Caco-2 (cell line): ENCODE measurements at regions not wholly inside any gene's neighbourhood (a gene's known extent, or its start where the extent isn't known, plus 50 kb on each side); places are given as distances from the start of the nearest gene placed in this dataset.

Source experiments
- BruUV-seq: library from RNA; stranded (reverse); fragments of 400-500 nt; replicated peaks from 2 replicates; lab custom pipeline; 2021; lab: Mats Ljungman, UMichigan
- CTCF ChIA-PET: fragments of 300-600 bp; sonication (Branson Sonifier 250); formaldehyde crosslinking; loops from one replicate; lab custom pipeline; 2022; ENCODE audit warnings: antibody characterized with exemption; lab: Charles Lee
- POLR2A ChIA-PET: fragments of 300-600 bp; sonication (Branson Sonifier 250); formaldehyde crosslinking; loops from one replicate; lab custom pipeline; 2022; ENCODE audit warnings: antibody characterized with exemption; lab: Charles Lee
- DNase-seq, 2 experiments: peaks; one replicate each; pipeline versions ENCODE4 v3.0.0 to v3.0.0-alpha.2; 2020 to 2022
- H3K27me3 ChIP-seq: replicated peaks from 2 replicates; pipeline ENCODE4 v1.6.0; 2011; ENCODE audit warnings: low read length; ENCODE audit not compliant: control insufficient read depth, insufficient read depth
- H3K36me3 ChIP-seq: 2 replicates; pipeline ENCODE4 v1.5.1; 2011; ENCODE audit warnings: low read length; ENCODE audit not compliant: control insufficient read depth, insufficient read depth
- H3K4me1 ChIP-seq: fragments of 250-450 bp; sonication (Bioruptor Pico); 2 replicates; pipeline ENCODE4 v1.5.1; 2020; ENCODE audit warnings: mild to moderate bottlenecking
- H3K4me3 ChIP-seq: 2 replicates; pipeline ENCODE4 v1.5.1; 2011; ENCODE audit warnings: low read depth, mild to moderate bottlenecking, control low read depth, low read length
- H3K9me3 ChIP-seq: fragments of 250-450 bp; sonication (Bioruptor Pico); 2 replicates; pipeline ENCODE4 v1.5.1; 2020; ENCODE audit warnings: mild to moderate bottlenecking, moderate library complexity
- H3K27ac Mint-ChIP-seq: one replicate; pipeline ENCODE4 v1.8.0; 2022; ENCODE audit warnings: mixed read lengths; ENCODE audit not compliant: unreplicated experiment
- H3K27me3 Mint-ChIP-seq: one replicate; pipeline ENCODE4 v1.8.0; 2022; ENCODE audit warnings: mixed read lengths; ENCODE audit not compliant: insufficient read depth, unreplicated experiment
- H3K36me3 Mint-ChIP-seq: one replicate; pipeline ENCODE4 v1.8.0; 2022; ENCODE audit warnings: mild to moderate bottlenecking, mixed read lengths; ENCODE audit not compliant: insufficient read depth, unreplicated experiment
- H3K4me1 Mint-ChIP-seq: one replicate; pipeline ENCODE4 v1.8.0; 2022; ENCODE audit warnings: low read depth, mixed read lengths; ENCODE audit not compliant: unreplicated experiment
- H3K4me3 Mint-ChIP-seq: one replicate; pipeline ENCODE4 v1.8.0; 2022; ENCODE audit warnings: mild to moderate bottlenecking, moderate library complexity, mixed read lengths; ENCODE audit not compliant: unreplicated experiment
- H3K9me3 Mint-ChIP-seq: one replicate; pipeline ENCODE4 v1.8.0; 2022; ENCODE audit warnings: mixed read lengths; ENCODE audit not compliant: unreplicated experiment
- CTCF ChIP-seq, 2 experiments: fragments of 200-600 bp in 1 of 2; IDR thresholded peaks; 1 replicate in 1 of 2; 2 replicates in 1 of 2; pipeline versions ENCODE4 v1.5.1 to v1.8.0; 2011 to 2022; ENCODE audit warnings: antibody characterized with exemption in 1 of 2, control low read depth in 1 of 2, inconsistent platforms in 1 of 2, low read depth in 1 of 2, low read length in 1 of 2, mild to moderate bottlenecking in 1 of 2, moderate library complexity in 1 of 2; ENCODE audit not compliant: insufficient read depth in 1 of 2, severe bottlenecking in 1 of 2, unreplicated experiment in 1 of 2
- intact Hi-C: fragments of 100-400 bp; cut with micrococcal nuclease; formaldehyde crosslinking; loops from one replicate; pipeline ENCODE4 v1.10.0; 2022; ENCODE audit not compliant: unreplicated experiment

GRCh38 chr16:55930036-55930435 is 54.9 kb upstream of the CES5A start:
- TF ChIP-seq CTCF (IDR thresholded peaks at IDR 0.05; ENCODE audit: insufficient read depth in 1 of 2, low read depth in 1 of 2, low read length in 1 of 2, severe bottlenecking in 1 of 2, unreplicated experiment in 1 of 2): no peak
- H3K4me3 Mint-ChIP-seq: no peak overlapping the region
- H3K27me3 ChIP-seq: no peaks in the 10 kb centered on the region
- H3K36me3 Mint-ChIP-seq: no peaks in the 10 kb centered on the region
- no peaks in the 10 kb centered on the region for H3K4me1 Mint-ChIP-seq
- ChIA-PET POLR2A (no interaction called here), CTCF (no interaction called here)
- no peaks in the 10 kb centered on the region for H3K4me1 ChIP-seq
- peaks cover 12% of the 10 kb centered on the region for H3K27me3 Mint-ChIP-seq
- H3K36me3 ChIP-seq: no peaks in the 10 kb centered on the region
- peaks cover 12% of the 10 kb centered on the region for H3K9me3 Mint-ChIP-seq
- H3K27ac Mint-ChIP-seq: no peak overlapping the region
- H3K9me3 ChIP-seq: 0 out of 2 replicates have a peak, but pooled peaks cover 4% of the 10 kb centered on the region
- H3K4me3 ChIP-seq: no peak overlapping the region
- no TSS peak for BruUV-seq
- DNase-seq: no peak
- intact Hi-C loops: no loop called here

- H3K4me1 Mint-ChIP-seq: no peaks in the 10 kb centered on the region
- Histone ChIP-seq H3K36me3 (no peaks in the 10 kb centered on the region), H3K27me3 (no peaks in the 10 kb centered on the region), H3K4me3 (no peak overlapping the region), H3K9me3 (0 out of 2 replicates have a peak, but pooled peaks cover 4% of the 10 kb centered on the region), H3K4me1 (no peaks in the 10 kb centered on the region)
- no peak for DNase-seq
- ChIA-PET CTCF (no interaction called here), POLR2A (no interaction called here)
- H3K27me3 Mint-ChIP-seq: peaks cover 17% of the 10 kb centered on the region
- intact Hi-C loops: no loop called here
- peaks cover 9% of the 10 kb centered on the region for H3K9me3 Mint-ChIP-seq
- H3K27ac Mint-ChIP-seq: no peak overlapping the region
- BruUV-seq: no TSS peak
- no peak overlapping the region for H3K4me3 Mint-ChIP-seq
- no peaks in the 10 kb centered on the region for H3K36me3 Mint-ChIP-seq
- TF ChIP-seq CTCF (IDR thresholded peaks at IDR 0.05; ENCODE audit: insufficient read depth in 1 of 2, low read depth in 1 of 2, low read length in 1 of 2, severe bottlenecking in 1 of 2, unreplicated experiment in 1 of 2): no peak
These were observed 54.0 kb upstream of the CES5A start for GRCh38 chr16:55929181-55929580.

- BruUV-seq: no TSS peak
- Mint-ChIP-seq H3K4me1 (no peaks in the 10 kb centered on the region), H3K27ac (no peak overlapping the region), H3K27me3 (peaks cover 27% of the 10 kb centered on the region), H3K4me3 (no peak overlapping the region), H3K36me3 (no peaks in the 10 kb centered on the region), H3K9me3 (no peaks in the 10 kb centered on the region)
- no peak for TF ChIP-seq CTCF (IDR thresholded peaks at IDR 0.05; ENCODE audit: insufficient read depth in 1 of 2, low read depth in 1 of 2, low read length in 1 of 2, severe bottlenecking in 1 of 2, unreplicated experiment in 1 of 2)
- no peaks in the 10 kb centered on the region for H3K9me3 ChIP-seq
- intact Hi-C loops: no loop called here
- no peak overlapping the region for H3K4me3 ChIP-seq
- H3K36me3 ChIP-seq: no peaks in the 10 kb centered on the region
- POLR2A ChIA-PET: no interaction called here
- no peaks in the 10 kb centered on the region for H3K4me1 ChIP-seq
- no peaks in the 10 kb centered on the region for H3K27me3 ChIP-seq
- no peak for DNase-seq
- CTCF ChIA-PET: no interaction called here
These were observed 50.1 kb upstream of the CES5A start for GRCh38 chr16:55925242-55925641.
